Superior temporal gyrus (tissue), 1 donor: ENCODE measurements at regions not wholly inside any gene's neighbourhood (a gene's known extent, or its start where the extent isn't known, plus 50 kb on each side); places are given as distances from the start of the nearest gene placed in this dataset.
A peak's percentile ranks its signal among the peaks of the same experiment; 100 is the strongest.

Experiments
- DNase-seq: peaks from one replicate; pipeline ENCODE4 v3.0.0-alpha.2; 2016; ENCODE audit errors: extremely low spot score

- DNase-seq, result no peak
These were observed 221.3 kb upstream of the ASIC2 start for GRCh38 chr17:33514369-33514768.

GRCh38 chr17:33515974-33516373, 222.9 kb upstream of the ASIC2 start:
- DNase-seq, result no peak

GRCh38 chr17:33516645-33517044, 223.6 kb upstream of the ASIC2 start:
- DNase-seq, result no peak

GRCh38 chr17:33517746-33518145, 224.7 kb upstream of the ASIC2 start:
- no peak for DNase-seq

GRCh38 chr17:33519692-33520091, 226.6 kb upstream of the ASIC2 start:
- DNase-seq, result no peak

GRCh38 chr17:33520426-33521330, 227.6 kb upstream of the ASIC2 start:
- DNase-seq, result peak; percentile 67

GRCh38 chr17:33521784-33522183, 228.7 kb upstream of the ASIC2 start:
- no peak for DNase-seq

GRCh38 chr17:33522623-33523022, 229.5 kb upstream of the ASIC2 start:
- DNase-seq, result no peak

- DNase-seq, result peak; percentile 71
These were observed 230.5 kb upstream of the ASIC2 start for GRCh38 chr17:33523577-33523981.

- DNase-seq, result no peak
These were observed 232.1 kb upstream of the ASIC2 start for GRCh38 chr17:33525186-33525585.

- no peak for DNase-seq
These were observed 233.6 kb upstream of the ASIC2 start for GRCh38 chr17:33526717-33527116.

GRCh38 chr17:33527290-33527689, 234.2 kb upstream of the ASIC2 start:
- no peak for DNase-seq

GRCh38 chr17:33528846-33529245, 235.8 kb upstream of the ASIC2 start:
- DNase-seq, result no peak

GRCh38 chr17:33529816-33530215, 236.7 kb upstream of the ASIC2 start:
- DNase-seq, result no peak

- no peak for DNase-seq
These were observed 238.2 kb upstream of the ASIC2 start for GRCh38 chr17:33531311-33531710.

GRCh38 chr17:33534087-33534486, 241.0 kb upstream of the ASIC2 start:
- DNase-seq, result no peak

- no peak for DNase-seq
These were observed 252.0 kb upstream of the ASIC2 start for GRCh38 chr17:33545124-33545523.

GRCh38 chr17:33550261-33550660, 257.2 kb upstream of the ASIC2 start:
- DNase-seq, result no peak

GRCh38 chr17:33551075-33551474, 258.0 kb upstream of the ASIC2 start:
- DNase-seq, result no peak

- DNase-seq, result no peak
These were observed 258.8 kb upstream of the ASIC2 start for GRCh38 chr17:33551911-33552310.

GRCh38 chr17:33560165-33560564, 267.1 kb upstream of the ASIC2 start:
- no peak for DNase-seq

- DNase-seq, result no peak
These were observed 267.8 kb upstream of the ASIC2 start for GRCh38 chr17:33560871-33561270.

- DNase-seq, result peak; percentile 27
These were observed 268.7 kb upstream of the ASIC2 start for GRCh38 chr17:33561569-33562334.
